ENCODE measurements at regions not wholly inside any gene's neighbourhood (a gene's known extent, or its start where the extent isn't known, plus 50 kb on each side); places are given as distances from the start of the nearest gene placed in this dataset.

DNA sequence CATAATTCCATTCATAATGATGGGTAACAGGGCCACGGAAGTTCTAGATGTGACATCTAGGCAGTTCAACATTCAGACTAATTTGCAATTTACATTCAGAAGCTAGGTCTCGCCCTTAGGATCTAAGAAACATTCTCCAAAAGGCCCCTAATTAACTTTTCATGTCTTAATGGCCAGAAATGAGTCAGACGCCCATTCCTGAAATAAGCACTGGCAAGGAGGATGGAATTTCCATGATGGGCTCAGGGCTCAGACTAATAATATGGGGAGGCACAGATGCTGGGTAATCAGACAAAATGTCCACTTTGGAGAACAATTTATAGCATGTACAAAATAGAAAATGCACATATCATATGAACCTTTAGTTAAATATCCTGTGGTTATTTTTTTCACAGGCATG is 102.8 kb upstream of the RPS6KA3 start:
- in situ Hi-C loops (cut with MboI) (no loop called here), intact Hi-C loops (cut with micrococcal nuclease) (loop anchor here (10.0 kb wide), 1 partner anchor 105 kb away; the partner anchor contains the start of gene RPS6KA3)
- ChIA-PET CTCF (ENCODE audit: low intra/inter-chr PET ratio) (no interaction called here), POLR2A (no interaction called here)
- H3K79me2 ChIP-seq (ENCODE audit: control insufficient read depth, insufficient read depth, low read length): no peaks in the 10 kb centered on the region
- H3K4me1 ChIP-seq (replicated peaks in 1 of 2; ENCODE audit: control insufficient read depth in 2 of 2, insufficient read depth in 2 of 2, low read length in 2 of 2): no peaks in the 10 kb centered on the region; a peak in 3 of 5 replicates
- no TSS peak for BruUV-seq (replicated peaks)
- WGBS (ENCODE audit: insufficient coverage, low coverage, missing lambda C conversion rate): 4% methylated on average over 3 of the region's 3 CpGs
- no peak for TF ChIP-seq ZNF316 (IDR thresholded peaks at IDR 0.05)
- TF ChIP-seq CHD2 (IDR thresholded peaks at IDR 0.05; ENCODE audit: low read depth, low read length): no peak
- TF ChIP-seq RNF2 (IDR thresholded peaks at IDR 0.05): no peak
- TF ChIP-seq SRF (CRISPR knock-in tag; IDR thresholded peaks at IDR 0.05): no peak
- no peak for TF ChIP-seq ZNF780A (CRISPR knock-in tag; IDR thresholded peaks at IDR 0.05)
- no peak for TF ChIP-seq NFRKB (IDR thresholded peaks at IDR 0.05; ENCODE audit: low read depth)
- no peak for TF ChIP-seq ZFP1 (CRISPR knock-in tag; IDR thresholded peaks at IDR 0.05)
- no peak for TF ChIP-seq MCM5 (IDR thresholded peaks at IDR 0.05; ENCODE audit: low read depth)
- no peak for TF ChIP-seq HOMEZ (CRISPR knock-in tag; IDR thresholded peaks at IDR 0.05)
- no peak for TF ChIP-seq ZNF165 (CRISPR knock-in tag; IDR thresholded peaks at IDR 0.05; ENCODE audit: borderline replicate concordance)
- TF ChIP-seq ARID2 (IDR thresholded peaks at IDR 0.05): no peak
- TF ChIP-seq ZNF639 (CRISPR knock-in tag; conservative IDR thresholded peaks at IDR 0.05 in 1 of 2, IDR thresholded peaks at IDR 0.05 in 1 of 2): no peak
- TF ChIP-seq HDAC8 (tag; IDR thresholded peaks at IDR 0.05): no peak
- H3K9me3 ChIP-seq (replicated peaks; ENCODE audit: control insufficient read depth, insufficient read depth, low read depth, low read length): no peaks in the 10 kb centered on the region
- H3K36me3 ChIP-seq (ENCODE audit: control insufficient read depth, insufficient read depth, low read length): no peaks in the 10 kb centered on the region
- no peak overlapping the region for H3K27ac ChIP-seq (ENCODE audit: extremely low read depth, low read depth, low read length)
- no peak overlapping the region for H3K4me3 ChIP-seq
- no peak overlapping the region for H3K9ac ChIP-seq (ENCODE audit: insufficient read depth in 1 of 2, low read depth in 2 of 2, low read length in 2 of 2)
- no peak for FAIRE-seq
- no peak overlapping the region for H2AFZ ChIP-seq (ENCODE audit: low read depth, low read length)
- H4K20me1 ChIP-seq (replicated peaks; ENCODE audit: control insufficient read depth, insufficient read depth, low read length): no peaks in the 10 kb centered on the region
- H3K9me1 ChIP-seq (ENCODE audit: control insufficient read depth, insufficient read depth, low read length): no peaks in the 10 kb centered on the region
- H3K4me2 ChIP-seq (ENCODE audit: insufficient read depth, low read length): no peak overlapping the region
- no peak for DNase-seq (ENCODE audit: extremely low read depth in 1 of 4, low spot score in 3 of 4)
- H3K27me3 ChIP-seq (ENCODE audit: control insufficient read depth in 2 of 2, insufficient read depth in 2 of 2, low read length in 2 of 2): no peaks in the 10 kb centered on the region
- ATAC-seq: no peak

All from K562 (cell line).